Activated T-cell treated with anti-CD3 and anti-CD28 coated beads for 24 hours (primary cell): ENCODE measurements at regions not wholly inside any gene's neighbourhood (a gene's known extent, or its start where the extent isn't known, plus 50 kb on each side); places are given as distances from the start of the nearest gene placed in this dataset.

Experiments
- DNase-seq: peaks from one replicate; pipeline ENCODE4 v3.0.0-alpha.2; 2020; ENCODE audit warnings: low read depth

- DNase-seq, result no peak
These were observed 92.4 kb upstream of the NR3C1 start for GRCh38 chr5:143495821-143496275.

GRCh38 chr5:143495110-143495509 is 91.6 kb upstream of the NR3C1 start:
- DNase-seq, result no peak

GRCh38 chr5:143494595-143494994 is 91.1 kb upstream of the NR3C1 start:
- no peak for DNase-seq

GRCh38 chr5:143494162-143494561 is 90.7 kb upstream of the NR3C1 start:
- DNase-seq, result no peak

- DNase-seq, result no peak
These were observed 89.3 kb upstream of the NR3C1 start for GRCh38 chr5:143492783-143493182.

GRCh38 chr5:143491646-143492045 is 88.2 kb upstream of the NR3C1 start:
- no peak for DNase-seq

- DNase-seq, result no peak
These were observed 84.9 kb upstream of the NR3C1 start for GRCh38 chr5:143488381-143488780.

GRCh38 chr5:143484601-143485000 is 81.1 kb upstream of the NR3C1 start:
- no peak for DNase-seq

GRCh38 chr5:143481697-143482531 is 78.4 kb upstream of the NR3C1 start:
- no peak for DNase-seq

GRCh38 chr5:143480001-143480400 is 76.5 kb upstream of the NR3C1 start:
- DNase-seq, result no peak

- no peak for DNase-seq
These were observed 75.9 kb upstream of the NR3C1 start for GRCh38 chr5:143479394-143479793.

GRCh38 chr5:143476601-143477211 is 73.2 kb upstream of the NR3C1 start:
- no peak for DNase-seq

- no peak for DNase-seq
These were observed 71.1 kb upstream of the NR3C1 start for GRCh38 chr5:143474616-143475015.

GRCh38 chr5:143473481-143473880 is 70.0 kb upstream of the NR3C1 start:
- no peak for DNase-seq

- no peak for DNase-seq
These were observed 69.1 kb upstream of the NR3C1 start for GRCh38 chr5:143472576-143472975.

GRCh38 chr5:143471666-143472464 is 68.4 kb upstream of the NR3C1 start:
- no peak for DNase-seq

- no peak for DNase-seq
These were observed 67.6 kb upstream of the NR3C1 start for GRCh38 chr5:143471041-143471509.

- DNase-seq, result no peak
These were observed 66.6 kb upstream of the NR3C1 start for GRCh38 chr5:143470120-143470519.

GRCh38 chr5:143469125-143469524 is 65.6 kb upstream of the NR3C1 start:
- DNase-seq, result no peak

GRCh38 chr5:143466632-143467031 is 63.1 kb upstream of the NR3C1 start:
- DNase-seq, result no peak

GRCh38 chr5:143464723-143465490 is 61.4 kb upstream of the NR3C1 start:
- DNase-seq, result no peak

GRCh38 chr5:143462431-143462830 is 58.9 kb upstream of the NR3C1 start:
- DNase-seq, result no peak
